HFF-Myc (cell line): ENCODE measurements at regions not wholly inside any gene's neighbourhood (a gene's known extent, or its start where the extent isn't known, plus 50 kb on each side); places are given as distances from the start of the nearest gene placed in this dataset.

ENCODE experiments used
- DNase-seq: peaks from one replicate; pipeline ENCODE4 v3.0.0-alpha.2; 2011; ENCODE audit warnings: low read depth; ENCODE audit errors: extremely low read depth
- H3K4me3 ChIP-seq: replicated peaks from 2 replicates; pipeline ENCODE4 v1.5.1; 2011; ENCODE audit warnings: low read depth, mild to moderate bottlenecking, control low read depth, low read length
- CTCF ChIP-seq: IDR thresholded peaks from 2 replicates; pipeline ENCODE4 v1.5.1; 2012; ENCODE audit warnings: mild to moderate bottlenecking, low read depth, low read length, control low read depth; ENCODE audit errors: missing control alignments

- no peak for DNase-seq
- no peak overlapping the region for H3K4me3 ChIP-seq
- TF ChIP-seq CTCF: no peak
Measured at GRCh38 chr5:61767231-61768080, 435.4 kb downstream of the ZSWIM6 start.

GRCh38 chr5:61768692-61769281 lies 436.7 kb downstream of the ZSWIM6 start:
- H3K4me3 ChIP-seq: no peak overlapping the region
- DNase-seq: no peak
- TF ChIP-seq CTCF: peak; percentile 93

- no peak overlapping the region for H3K4me3 ChIP-seq
- no peak for DNase-seq
- no peak for TF ChIP-seq CTCF
Measured at GRCh38 chr5:61771062-61771461, 439.0 kb downstream of the ZSWIM6 start.

- no peak for TF ChIP-seq CTCF
- no peak overlapping the region for H3K4me3 ChIP-seq
- no peak for DNase-seq
Measured at GRCh38 chr5:61771808-61772207, 439.8 kb downstream of the ZSWIM6 start.

- DNase-seq: no peak
- no peak for TF ChIP-seq CTCF
- H3K4me3 ChIP-seq: no peak overlapping the region
Measured at GRCh38 chr5:61775901-61776300, 443.8 kb downstream of the ZSWIM6 start.

GRCh38 chr5:61777292-61777691 lies 445.2 kb downstream of the ZSWIM6 start:
- no peak for TF ChIP-seq CTCF
- DNase-seq: no peak
- no peak overlapping the region for H3K4me3 ChIP-seq

- no peak for DNase-seq
- TF ChIP-seq CTCF: no peak
- no peak overlapping the region for H3K4me3 ChIP-seq
Measured at GRCh38 chr5:61779743-61780142, 447.7 kb downstream of the ZSWIM6 start.
